MM.1S (cell line): ENCODE measurements at regions not wholly inside any gene's neighbourhood (a gene's known extent, or its start where the extent isn't known, plus 50 kb on each side); places are given as distances from the start of the nearest gene placed in this dataset.

ENCODE experiments used
- EZH2 ChIP-seq: fragments of 300-600 bp; sonication (generic); optimal IDR thresholded peaks from 2 replicates; pipeline ENCODE3; 2017; ENCODE audit warnings: low read depth, mild to moderate bottlenecking, antibody characterized with exemption, low read length, mixed read lengths
- TF ChIP-seq, protein P1 (sequence below): fragments of 300-600 bp; sonication (generic); IDR thresholded peaks from 2 replicates; pipeline ENCODE4 v1.5.1; 2016; ENCODE audit warnings: antibody characterized with exemption, low read length, mixed read lengths

DNA sequence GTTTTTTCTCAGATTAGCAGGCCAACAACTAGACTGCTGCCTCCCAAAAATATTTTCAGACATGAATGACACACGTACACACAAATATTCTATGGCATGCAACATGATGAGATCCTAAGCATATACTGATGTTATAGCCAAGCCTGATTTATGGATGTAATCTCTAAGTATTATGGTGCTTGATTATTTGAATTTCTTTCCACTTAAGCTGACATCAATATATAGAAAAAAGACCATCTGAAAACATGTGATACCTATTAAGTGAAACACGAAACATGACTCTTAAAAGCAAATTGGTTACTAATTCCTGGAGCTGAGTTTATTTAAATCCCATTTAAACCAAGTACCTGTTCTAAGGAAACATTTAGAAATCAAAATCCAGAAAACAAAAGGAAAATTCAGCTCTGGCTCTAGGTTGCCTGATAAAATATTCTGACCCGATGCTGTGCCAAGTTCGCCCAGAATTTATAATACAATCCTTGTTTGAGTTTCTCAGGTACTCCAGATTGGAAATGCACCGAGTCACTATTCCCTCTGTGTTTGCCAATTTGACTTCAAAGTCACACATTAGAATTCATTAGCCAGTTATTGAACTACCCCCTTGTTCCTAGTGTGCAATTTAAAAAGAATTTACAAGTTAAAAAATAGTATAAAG lies 548.6 kb downstream of the CSNK1G3 start:
- TF ChIP-seq, protein P1, sequence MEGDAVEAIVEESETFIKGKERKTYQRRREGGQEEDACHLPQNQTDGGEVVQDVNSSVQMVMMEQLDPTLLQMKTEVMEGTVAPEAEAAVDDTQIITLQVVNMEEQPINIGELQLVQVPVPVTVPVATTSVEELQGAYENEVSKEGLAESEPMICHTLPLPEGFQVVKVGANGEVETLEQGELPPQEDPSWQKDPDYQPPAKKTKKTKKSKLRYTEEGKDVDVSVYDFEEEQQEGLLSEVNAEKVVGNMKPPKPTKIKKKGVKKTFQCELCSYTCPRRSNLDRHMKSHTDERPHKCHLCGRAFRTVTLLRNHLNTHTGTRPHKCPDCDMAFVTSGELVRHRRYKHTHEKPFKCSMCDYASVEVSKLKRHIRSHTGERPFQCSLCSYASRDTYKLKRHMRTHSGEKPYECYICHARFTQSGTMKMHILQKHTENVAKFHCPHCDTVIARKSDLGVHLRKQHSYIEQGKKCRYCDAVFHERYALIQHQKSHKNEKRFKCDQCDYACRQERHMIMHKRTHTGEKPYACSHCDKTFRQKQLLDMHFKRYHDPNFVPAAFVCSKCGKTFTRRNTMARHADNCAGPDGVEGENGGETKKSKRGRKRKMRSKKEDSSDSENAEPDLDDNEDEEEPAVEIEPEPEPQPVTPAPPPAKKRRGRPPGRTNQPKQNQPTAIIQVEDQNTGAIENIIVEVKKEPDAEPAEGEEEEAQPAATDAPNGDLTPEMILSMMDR, result no peak
- no peak for TF ChIP-seq EZH2
